ENCODE measurements at regions not wholly inside any gene's neighbourhood (a gene's known extent, or its start where the extent isn't known, plus 50 kb on each side); places are given as distances from the start of the nearest gene placed in this dataset.

DNA sequence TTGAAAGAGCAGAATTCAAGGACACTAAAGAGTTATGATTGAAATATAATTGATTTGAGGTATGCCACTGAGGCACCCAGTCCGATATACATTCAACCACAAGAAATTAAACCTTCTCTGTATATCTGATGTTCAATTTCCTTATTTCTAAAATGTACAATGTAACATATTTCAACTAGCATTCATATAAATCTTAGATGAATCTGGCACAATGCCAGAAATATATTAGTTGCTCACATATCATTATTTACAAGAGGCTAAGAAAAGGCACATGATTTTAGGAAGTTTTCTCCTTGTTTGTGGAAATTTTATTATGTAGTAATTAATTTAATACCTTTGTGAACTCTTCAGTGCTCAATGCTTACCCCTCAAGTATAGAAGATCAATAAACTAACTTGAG lies 532.3 kb downstream of the KCNA4 start:
- CTCF ChIA-PET: no interaction called here
- BruUV-seq (replicated peaks): no TSS peak
- RAD21 ChIA-PET (ENCODE audit: low non-redundant PET in 1 of 2, low total read pairs in 2 of 2, uncharacterized antibody in 2 of 2, unreplicated experiment in 2 of 2): no interaction called here

DNA sequence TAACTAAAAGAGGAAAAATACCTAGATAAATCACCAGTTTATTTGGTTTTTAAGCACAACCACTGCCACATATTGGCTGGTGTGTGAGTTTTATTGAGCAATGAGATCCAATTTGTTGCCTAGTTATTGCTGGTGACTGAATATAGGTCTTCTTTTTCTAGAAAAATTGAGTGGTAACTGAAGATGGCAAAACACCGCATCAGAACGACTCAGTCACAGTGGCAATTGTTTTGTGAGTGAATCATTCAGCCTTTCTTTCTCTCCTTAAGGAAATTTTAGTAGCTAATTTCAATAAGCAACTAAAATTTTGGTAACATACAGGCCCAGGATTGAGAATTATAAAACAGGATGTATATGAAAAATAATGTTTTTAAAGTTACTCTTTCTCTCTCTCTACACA lies 533.0 kb downstream of the KCNA4 start:
- POLR2A ChIA-PET: no interaction called here
- CTCF ChIA-PET: no interaction called here
- H3K27me3 ChIP-seq (ENCODE audit: insufficient read depth, low read length): no peaks in the 10 kb centered on the region
- no peak overlapping the region for H3K4me3 ChIP-seq (replicated peaks in 1 of 2; ENCODE audit: low read depth in 1 of 2, low read length in 2 of 2)
- no peaks in the 10 kb centered on the region for H3K79me2 ChIP-seq (ENCODE audit: insufficient read depth, low read length)
- H3K36me3 ChIP-seq (ENCODE audit: control insufficient read depth in 1 of 2, insufficient read depth in 2 of 2, low read length in 2 of 2): no peaks in the 10 kb centered on the region
- no peak for DNase-seq (ENCODE audit: low read depth, low spot score)
- no peak overlapping the region for H3K9ac ChIP-seq (ENCODE audit: low read length)
- no peaks in the 10 kb centered on the region for H3K4me1 ChIP-seq (ENCODE audit: control insufficient read depth in 1 of 2, insufficient read depth in 2 of 2, low read length in 2 of 2)
- H3K9me2 ChIP-seq (ENCODE audit: insufficient read depth): no peaks in the 10 kb centered on the region
- BruUV-seq (replicated peaks): no TSS peak
- no peaks in the 10 kb centered on the region for H3K9me3 ChIP-seq (ENCODE audit: control insufficient read depth in 1 of 2, insufficient read depth in 1 of 2, low read depth in 1 of 2, low read length in 2 of 2)
- H3K4me2 ChIP-seq (ENCODE audit: low read length): no peak overlapping the region
- H4K20me1 ChIP-seq (ENCODE audit: insufficient read depth): no peaks in the 10 kb centered on the region
- H3K27ac ChIP-seq (ENCODE audit: low read depth, low read length): no peak overlapping the region
- no peak for ATAC-seq
- RAD21 ChIA-PET (ENCODE audit: low non-redundant PET in 1 of 2, low total read pairs in 2 of 2, uncharacterized antibody in 2 of 2, unreplicated experiment in 2 of 2): no interaction called here
- TF ChIP-seq POLR2AphosphoS5 (IDR thresholded peaks at IDR 0.05; ENCODE audit: low read depth, low read length): no peak
- TF ChIP-seq, protein P1, sequence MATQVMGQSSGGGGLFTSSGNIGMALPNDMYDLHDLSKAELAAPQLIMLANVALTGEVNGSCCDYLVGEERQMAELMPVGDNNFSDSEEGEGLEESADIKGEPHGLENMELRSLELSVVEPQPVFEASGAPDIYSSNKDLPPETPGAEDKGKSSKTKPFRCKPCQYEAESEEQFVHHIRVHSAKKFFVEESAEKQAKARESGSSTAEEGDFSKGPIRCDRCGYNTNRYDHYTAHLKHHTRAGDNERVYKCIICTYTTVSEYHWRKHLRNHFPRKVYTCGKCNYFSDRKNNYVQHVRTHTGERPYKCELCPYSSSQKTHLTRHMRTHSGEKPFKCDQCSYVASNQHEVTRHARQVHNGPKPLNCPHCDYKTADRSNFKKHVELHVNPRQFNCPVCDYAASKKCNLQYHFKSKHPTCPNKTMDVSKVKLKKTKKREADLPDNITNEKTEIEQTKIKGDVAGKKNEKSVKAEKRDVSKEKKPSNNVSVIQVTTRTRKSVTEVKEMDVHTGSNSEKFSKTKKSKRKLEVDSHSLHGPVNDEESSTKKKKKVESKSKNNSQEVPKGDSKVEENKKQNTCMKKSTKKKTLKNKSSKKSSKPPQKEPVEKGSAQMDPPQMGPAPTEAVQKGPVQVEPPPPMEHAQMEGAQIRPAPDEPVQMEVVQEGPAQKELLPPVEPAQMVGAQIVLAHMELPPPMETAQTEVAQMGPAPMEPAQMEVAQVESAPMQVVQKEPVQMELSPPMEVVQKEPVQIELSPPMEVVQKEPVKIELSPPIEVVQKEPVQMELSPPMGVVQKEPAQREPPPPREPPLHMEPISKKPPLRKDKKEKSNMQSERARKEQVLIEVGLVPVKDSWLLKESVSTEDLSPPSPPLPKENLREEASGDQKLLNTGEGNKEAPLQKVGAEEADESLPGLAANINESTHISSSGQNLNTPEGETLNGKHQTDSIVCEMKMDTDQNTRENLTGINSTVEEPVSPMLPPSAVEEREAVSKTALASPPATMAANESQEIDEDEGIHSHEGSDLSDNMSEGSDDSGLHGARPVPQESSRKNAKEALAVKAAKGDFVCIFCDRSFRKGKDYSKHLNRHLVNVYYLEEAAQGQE (IDR thresholded peaks at IDR 0.05; ENCODE audit: low read depth): no peak
- TF ChIP-seq EGR1 (IDR thresholded peaks at IDR 0.05; ENCODE audit: low read depth): no peak
- TF ChIP-seq TCF7L2 (IDR thresholded peaks at IDR 0.05; ENCODE audit: borderline replicate concordance, extremely low read depth, insufficient read depth, insufficient read length): no peak
- no peak for TF ChIP-seq ELF1 (IDR thresholded peaks at IDR 0.05; ENCODE audit: borderline replicate concordance, low read depth)
- no peak for TF ChIP-seq SP1 (IDR thresholded peaks at IDR 0.05; ENCODE audit: low read depth)
- TF ChIP-seq CEBPB (IDR thresholded peaks at IDR 0.05; ENCODE audit: low read depth): no peak
- TF ChIP-seq EZH2phosphoT487 (IDR thresholded peaks at IDR 0.05; ENCODE audit: borderline replicate concordance): no peak
- TF ChIP-seq YY1 (IDR thresholded peaks at IDR 0.05; ENCODE audit: extremely low read depth, insufficient replicate concordance, low read depth, low read length): no peak
- TF ChIP-seq, protein P2, sequence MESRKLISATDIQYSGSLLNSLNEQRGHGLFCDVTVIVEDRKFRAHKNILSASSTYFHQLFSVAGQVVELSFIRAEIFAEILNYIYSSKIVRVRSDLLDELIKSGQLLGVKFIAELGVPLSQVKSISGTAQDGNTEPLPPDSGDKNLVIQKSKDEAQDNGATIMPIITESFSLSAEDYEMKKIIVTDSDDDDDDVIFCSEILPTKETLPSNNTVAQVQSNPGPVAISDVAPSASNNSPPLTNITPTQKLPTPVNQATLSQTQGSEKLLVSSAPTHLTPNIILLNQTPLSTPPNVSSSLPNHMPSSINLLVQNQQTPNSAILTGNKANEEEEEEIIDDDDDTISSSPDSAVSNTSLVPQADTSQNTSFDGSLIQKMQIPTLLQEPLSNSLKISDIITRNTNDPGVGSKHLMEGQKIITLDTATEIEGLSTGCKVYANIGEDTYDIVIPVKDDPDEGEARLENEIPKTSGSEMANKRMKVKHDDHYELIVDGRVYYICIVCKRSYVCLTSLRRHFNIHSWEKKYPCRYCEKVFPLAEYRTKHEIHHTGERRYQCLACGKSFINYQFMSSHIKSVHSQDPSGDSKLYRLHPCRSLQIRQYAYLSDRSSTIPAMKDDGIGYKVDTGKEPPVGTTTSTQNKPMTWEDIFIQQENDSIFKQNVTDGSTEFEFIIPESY (IDR thresholded peaks at IDR 0.05; ENCODE audit: extremely low read depth, insufficient replicate concordance, low read length): no peak
- intact Hi-C loops (cut with micrococcal nuclease): no loop called here
- H2AFZ ChIP-seq (ENCODE audit: low read depth, low read length, poor library complexity, severe bottlenecking): no peak overlapping the region

More for the DNA sequence above, 532.3 kb downstream of the KCNA4 start:
- no peaks in the 10 kb centered on the region for H4K20me1 ChIP-seq (ENCODE audit: insufficient read depth)
- no peaks in the 10 kb centered on the region for H3K36me3 ChIP-seq (ENCODE audit: control insufficient read depth in 1 of 2, insufficient read depth in 2 of 2, low read length in 2 of 2)
- no peak for ATAC-seq
- H3K4me2 ChIP-seq (ENCODE audit: low read length): no peak overlapping the region
- no peaks in the 10 kb centered on the region for H3K9me3 ChIP-seq (ENCODE audit: control insufficient read depth in 1 of 2, insufficient read depth in 1 of 2, low read depth in 1 of 2, low read length in 2 of 2)
- no peak overlapping the region for H3K9ac ChIP-seq (ENCODE audit: low read length)
- no peaks in the 10 kb centered on the region for H3K27me3 ChIP-seq (ENCODE audit: insufficient read depth, low read length)
- no peak overlapping the region for H2AFZ ChIP-seq (ENCODE audit: low read depth, low read length, poor library complexity, severe bottlenecking)
- no peak overlapping the region for H3K4me3 ChIP-seq (replicated peaks in 1 of 2; ENCODE audit: low read depth in 1 of 2, low read length in 2 of 2)
- TF ChIP-seq SP1 (IDR thresholded peaks at IDR 0.05; ENCODE audit: low read depth): no peak
- H3K4me1 ChIP-seq (ENCODE audit: control insufficient read depth in 1 of 2, insufficient read depth in 2 of 2, low read length in 2 of 2): no peaks in the 10 kb centered on the region
- intact Hi-C loops (cut with micrococcal nuclease): no loop called here
- no peaks in the 10 kb centered on the region for H3K79me2 ChIP-seq (ENCODE audit: insufficient read depth, low read length)
- POLR2A ChIA-PET: no interaction called here
- no peak overlapping the region for H3K27ac ChIP-seq (ENCODE audit: low read depth, low read length)
- H3K9me2 ChIP-seq (ENCODE audit: insufficient read depth): no peaks in the 10 kb centered on the region
- no peak for DNase-seq (ENCODE audit: low read depth, low spot score)
